Fibroblast of the conjunctiva (primary cell): ENCODE measurements at regions not wholly inside any gene's neighbourhood (a gene's known extent, or its start where the extent isn't known, plus 50 kb on each side); places are given as distances from the start of the nearest gene placed in this dataset.
"Not testable (repeated sequence)": the region's sequence is repeated elsewhere in the genome, so short reads cannot be mapped to it uniquely, and the experiment has no call there.

ENCODE experiments used
- DNase-seq: peaks from one replicate; pipeline ENCODE4 v3.0.0-alpha.2; 2010; ENCODE audit warnings: low read depth

- DNase-seq = no peak
These were observed 113.4 kb downstream of the RTP5 start for GRCh38 chr2:241982706-241983570.

- no peak for DNase-seq
These were observed 114.2 kb downstream of the RTP5 start for GRCh38 chr2:241983571-241984270.

- DNase-seq = no peak
These were observed 114.7 kb downstream of the RTP5 start for GRCh38 chr2:241984271-241984655.

GRCh38 chr2:241984658-241985057 lies 115.1 kb downstream of the RTP5 start:
- no peak for DNase-seq

- DNase-seq = not testable (repeated sequence)
These were observed 115.8 kb downstream of the RTP5 start for GRCh38 chr2:241985161-241985985.

DNA sequence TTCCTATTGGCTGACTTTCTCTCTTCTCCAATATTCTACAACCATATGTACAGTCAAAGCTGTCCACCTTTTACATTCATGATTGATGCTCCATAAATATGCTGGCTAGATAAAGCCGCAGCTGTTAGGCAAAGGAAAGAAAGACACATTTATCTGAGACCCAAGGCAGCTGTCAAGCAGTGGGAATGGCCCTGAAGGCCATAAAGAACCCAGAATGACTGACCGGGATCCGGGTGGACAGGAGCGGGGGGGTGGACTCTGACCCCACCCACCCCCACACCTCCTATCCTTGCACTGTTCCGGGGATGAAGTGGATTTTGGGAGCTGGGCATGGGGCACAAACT lies 116.4 kb downstream of the RTP5 start:
- no peak for DNase-seq

- DNase-seq = no peak
These were observed 117.5 kb downstream of the RTP5 start for GRCh38 chr2:241986836-241987641.

GRCh38 chr2:241987726-241988125 lies 118.2 kb downstream of the RTP5 start:
- DNase-seq = no peak

GRCh38 chr2:241988146-241988545 lies 118.6 kb downstream of the RTP5 start:
- no peak for DNase-seq

GRCh38 chr2:241989074-241989473 lies 119.5 kb downstream of the RTP5 start:
- no peak for DNase-seq

DNA sequence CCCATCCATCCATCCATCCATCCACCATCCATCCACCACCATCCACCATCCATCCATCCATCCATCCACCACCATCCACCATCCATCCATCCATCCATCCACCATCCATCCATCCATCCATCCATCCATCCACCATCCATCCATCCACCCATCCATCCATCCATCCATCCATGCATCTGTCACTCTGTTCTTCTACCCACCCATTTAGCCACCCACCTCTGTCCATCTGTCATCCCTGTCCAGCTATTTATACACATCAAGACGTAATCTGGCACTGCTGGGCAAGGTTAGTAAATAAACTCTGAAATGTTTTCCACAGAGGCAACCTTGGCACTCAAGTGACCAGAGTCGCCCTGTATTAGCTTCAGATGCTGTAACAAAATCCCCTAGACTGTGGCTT lies 120.9 kb downstream of the RTP5 start:
- DNase-seq = no peak

GRCh38 chr2:241991299-241991698 lies 121.8 kb downstream of the RTP5 start:
- no peak for DNase-seq

DNA sequence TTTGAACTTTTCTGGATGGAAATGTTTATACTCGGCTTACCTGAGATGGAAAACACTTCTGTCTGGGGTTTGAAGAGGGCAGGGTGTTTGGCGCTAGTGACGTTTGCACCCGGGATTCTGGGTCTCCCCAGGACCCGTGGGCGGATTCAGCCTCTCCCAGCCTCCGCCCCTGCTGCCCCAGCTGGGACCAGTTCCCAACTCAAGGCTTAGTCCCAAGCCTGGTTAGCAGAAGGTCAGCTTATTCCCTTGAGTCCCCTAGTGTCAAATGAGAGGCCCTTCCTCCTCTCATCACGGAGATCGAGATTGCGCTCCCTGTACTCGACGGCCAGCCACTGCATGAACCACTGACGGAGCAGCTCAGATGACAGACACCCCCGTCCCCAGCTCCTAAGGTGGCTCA lies 123.2 kb downstream of the RTP5 start:
- no peak for DNase-seq

DNA sequence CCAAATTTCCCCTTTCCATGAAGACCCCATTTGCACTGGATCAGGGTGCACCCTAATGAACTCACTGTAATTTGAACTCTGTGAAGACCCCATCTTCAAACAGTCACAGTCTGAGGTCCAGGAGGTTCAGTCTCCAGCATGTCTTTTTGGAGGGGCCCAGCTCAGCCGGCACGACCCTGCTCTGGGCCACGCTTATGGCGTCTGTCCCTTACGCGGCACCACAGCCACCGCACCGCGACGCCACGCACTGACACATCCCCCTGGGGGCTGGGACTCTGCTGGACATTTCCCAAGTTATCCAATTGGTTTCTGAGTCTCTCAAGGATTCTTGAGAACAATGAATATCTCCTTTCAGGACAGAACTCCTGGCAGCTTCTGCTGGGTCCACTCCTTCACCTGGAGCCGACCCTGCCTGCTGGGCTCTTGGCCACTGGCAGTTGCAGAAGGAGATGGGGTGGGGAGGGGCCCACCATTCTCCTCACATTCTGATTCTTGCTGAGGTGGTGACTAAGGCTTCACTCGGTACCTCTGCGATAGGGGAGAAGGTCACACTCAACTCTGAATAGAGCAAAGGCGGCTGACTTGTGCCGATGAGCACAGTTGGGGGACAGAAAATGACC lies 124.0 kb downstream of the RTP5 start:
- DNase-seq = no peak

- no peak for DNase-seq
These were observed 124.6 kb downstream of the RTP5 start for GRCh38 chr2:241994086-241994485.

GRCh38 chr2:241994556-241995213 lies 125.2 kb downstream of the RTP5 start:
- DNase-seq = no peak

GRCh38 chr2:241996100-241996499 lies 126.6 kb downstream of the RTP5 start:
- no peak for DNase-seq

- DNase-seq = no peak
These were observed 127.5 kb downstream of the RTP5 start for GRCh38 chr2:241997017-241997416.

DNA sequence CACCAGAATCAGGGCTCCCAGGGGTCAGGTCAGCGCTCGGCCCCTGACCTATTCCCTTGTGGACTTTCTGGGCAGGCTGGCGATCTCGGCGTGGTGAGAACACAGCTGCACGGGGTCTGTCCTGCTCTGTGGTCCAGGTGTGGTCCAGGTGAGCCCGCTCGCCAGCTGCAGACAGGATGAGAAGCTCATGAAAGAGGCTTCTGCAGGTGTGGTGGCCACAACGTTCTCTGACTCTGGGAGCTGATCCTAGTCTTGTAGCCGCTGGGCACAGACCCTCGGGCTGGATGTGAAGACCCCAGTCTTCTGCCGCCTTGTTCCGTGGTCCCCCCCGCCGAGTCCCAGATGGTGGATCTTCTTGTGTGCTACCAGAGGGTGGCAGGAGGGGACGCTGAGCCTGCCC lies 129.7 kb downstream of the RTP5 start:
- no peak for DNase-seq

- no peak for DNase-seq
These were observed 132.3 kb downstream of the RTP5 start for GRCh38 chr2:242001853-242002252.

DNA sequence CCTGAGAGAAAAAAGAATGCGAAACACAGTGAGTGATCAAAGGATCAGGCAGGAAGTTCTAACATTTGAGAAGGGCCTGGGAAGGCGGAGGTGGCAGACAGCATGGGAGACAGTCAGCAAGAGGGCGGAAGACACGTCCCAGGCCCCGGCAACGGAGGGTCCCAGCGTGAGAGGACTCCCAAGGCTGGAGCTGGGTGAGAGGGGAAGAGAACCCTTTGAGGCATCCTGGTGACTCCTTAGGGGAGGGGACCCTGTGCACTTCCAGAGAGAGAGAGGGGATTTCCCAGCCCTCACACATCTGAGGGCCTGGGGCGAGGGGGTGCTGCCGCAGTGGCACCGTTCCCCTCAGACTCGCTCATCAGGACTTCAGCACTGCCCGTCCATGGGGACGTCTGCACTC lies 133.4 kb downstream of the RTP5 start:
- DNase-seq = no peak
